Mammary epithelial cell (primary cell): ENCODE measurements at regions not wholly inside any gene's neighbourhood (a gene's known extent, or its start where the extent isn't known, plus 50 kb on each side); places are given as distances from the start of the nearest gene placed in this dataset.

ENCODE experiments used
- EZH2 ChIP-seq: IDR thresholded peaks from 2 replicates; pipeline ENCODE4 v1.6.1; 2012; ENCODE audit warnings: low read length, inconsistent platforms, borderline replicate concordance
- TF ChIP-seq, protein P1 (sequence below), 2 donors: IDR thresholded peaks in 1 of 2; conservative IDR thresholded peaks in 1 of 2; 2 replicates each; pipeline ENCODE4 v1.5.1; 2011 to 2012; ENCODE audit warnings: inconsistent platforms in 2 of 2, low read length in 2 of 2, mild to moderate bottlenecking in 2 of 2, control low read depth in 1 of 2, low read depth in 1 of 2; ENCODE audit not compliant: insufficient read depth in 1 of 2; ENCODE audit errors: extremely low read depth in 1 of 2

DNA sequence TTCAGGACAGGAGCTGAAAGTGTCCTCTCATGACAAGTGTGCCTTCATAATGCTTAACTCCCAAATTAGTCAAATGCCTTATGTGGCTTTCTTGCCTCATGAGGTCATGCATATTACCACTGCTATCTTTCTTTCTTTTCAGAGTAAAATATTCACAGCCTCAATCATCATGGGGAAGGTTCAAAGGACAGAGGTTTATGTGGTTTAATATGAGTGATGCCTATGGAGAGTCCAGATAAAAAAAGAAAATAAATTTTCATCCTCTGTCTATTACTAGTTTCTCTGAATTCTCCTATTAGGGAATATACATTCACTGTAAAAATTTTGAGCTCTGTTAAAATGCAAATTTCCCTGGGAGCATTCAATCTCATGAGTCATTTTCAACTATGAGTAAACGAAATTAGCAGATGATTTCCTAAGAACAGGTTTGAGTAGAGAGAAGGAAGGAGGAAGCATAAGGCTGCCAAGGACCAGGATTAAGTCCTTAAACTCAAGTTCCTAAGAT, 396.9 kb upstream of the ADGRB3 start:
- TF ChIP-seq, protein P1, sequence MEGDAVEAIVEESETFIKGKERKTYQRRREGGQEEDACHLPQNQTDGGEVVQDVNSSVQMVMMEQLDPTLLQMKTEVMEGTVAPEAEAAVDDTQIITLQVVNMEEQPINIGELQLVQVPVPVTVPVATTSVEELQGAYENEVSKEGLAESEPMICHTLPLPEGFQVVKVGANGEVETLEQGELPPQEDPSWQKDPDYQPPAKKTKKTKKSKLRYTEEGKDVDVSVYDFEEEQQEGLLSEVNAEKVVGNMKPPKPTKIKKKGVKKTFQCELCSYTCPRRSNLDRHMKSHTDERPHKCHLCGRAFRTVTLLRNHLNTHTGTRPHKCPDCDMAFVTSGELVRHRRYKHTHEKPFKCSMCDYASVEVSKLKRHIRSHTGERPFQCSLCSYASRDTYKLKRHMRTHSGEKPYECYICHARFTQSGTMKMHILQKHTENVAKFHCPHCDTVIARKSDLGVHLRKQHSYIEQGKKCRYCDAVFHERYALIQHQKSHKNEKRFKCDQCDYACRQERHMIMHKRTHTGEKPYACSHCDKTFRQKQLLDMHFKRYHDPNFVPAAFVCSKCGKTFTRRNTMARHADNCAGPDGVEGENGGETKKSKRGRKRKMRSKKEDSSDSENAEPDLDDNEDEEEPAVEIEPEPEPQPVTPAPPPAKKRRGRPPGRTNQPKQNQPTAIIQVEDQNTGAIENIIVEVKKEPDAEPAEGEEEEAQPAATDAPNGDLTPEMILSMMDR (conservative IDR thresholded peaks at IDR 0.05 in 1 of 2, IDR thresholded peaks at IDR 0.05 in 1 of 2; ENCODE audit: extremely low read depth in 1 of 2, insufficient read depth in 1 of 2, low read depth in 1 of 2, low read length in 2 of 2) = no peak
- TF ChIP-seq EZH2 = no peak
